HEK293 (cell line): ENCODE measurements at regions not wholly inside any gene's neighbourhood (a gene's known extent, or its start where the extent isn't known, plus 50 kb on each side); places are given as distances from the start of the nearest gene placed in this dataset.

Experiments used
- CTCF ChIP-seq: fragments of 450-650 bp; formaldehyde crosslinking; IDR thresholded peaks from 2 replicates; pipeline ENCODE4 v1.5.1; 2016; ENCODE audit warnings: missing biosample characterization, missing genetic modification characterization
- YY2 ChIP-seq: fragments of 450-650 bp; formaldehyde crosslinking; IDR thresholded peaks from 2 replicates; pipeline ENCODE4 v1.5.1; 2016; ENCODE audit warnings: missing biosample characterization, missing genetic modification characterization
- ZNF16 ChIP-seq: fragments of 450-650 bp; formaldehyde crosslinking; IDR thresholded peaks from 2 replicates; pipeline ENCODE4 v1.5.1; 2016; ENCODE audit warnings: low read depth, missing biosample characterization, missing genetic modification characterization
- ZNF18 ChIP-seq: fragments of 450-650 bp; formaldehyde crosslinking; IDR thresholded peaks from 2 replicates; pipeline ENCODE4 v1.5.1; 2016; ENCODE audit warnings: missing biosample characterization, missing genetic modification characterization
- ZNF223 ChIP-seq: fragments of 450-650 bp; formaldehyde crosslinking; IDR thresholded peaks from 2 replicates; pipeline ENCODE4 v1.5.1; 2016; ENCODE audit warnings: missing biosample characterization, missing genetic modification characterization
- ZNF501 ChIP-seq: fragments of 450-650 bp; formaldehyde crosslinking; IDR thresholded peaks from 2 replicates; pipeline ENCODE4 v1.5.1; 2016; ENCODE audit warnings: missing biosample characterization, missing genetic modification characterization
- ZSCAN30 ChIP-seq: fragments of 450-650 bp; IDR thresholded peaks from 2 replicates; pipeline ENCODE4 v1.5.1; 2018; ENCODE audit warnings: missing biosample characterization, mild to moderate bottlenecking, missing genetic modification characterization, moderate library complexity
- TF ChIP-seq, protein P1 (sequence below): fragments of 450-650 bp; formaldehyde crosslinking; IDR thresholded peaks from 2 replicates; pipeline ENCODE4 v1.5.1; 2016; ENCODE audit warnings: missing biosample characterization, missing genetic modification characterization

- TF ChIP-seq ZNF501 (tag by site-specific recombination): no peak
- no peak for TF ChIP-seq ZSCAN30 (tag by site-specific recombination)
- TF ChIP-seq CTCF: no peak
- TF ChIP-seq ZNF16: no peak
- no peak for TF ChIP-seq ZNF223 (tag by site-specific recombination)
- TF ChIP-seq, protein P1, sequence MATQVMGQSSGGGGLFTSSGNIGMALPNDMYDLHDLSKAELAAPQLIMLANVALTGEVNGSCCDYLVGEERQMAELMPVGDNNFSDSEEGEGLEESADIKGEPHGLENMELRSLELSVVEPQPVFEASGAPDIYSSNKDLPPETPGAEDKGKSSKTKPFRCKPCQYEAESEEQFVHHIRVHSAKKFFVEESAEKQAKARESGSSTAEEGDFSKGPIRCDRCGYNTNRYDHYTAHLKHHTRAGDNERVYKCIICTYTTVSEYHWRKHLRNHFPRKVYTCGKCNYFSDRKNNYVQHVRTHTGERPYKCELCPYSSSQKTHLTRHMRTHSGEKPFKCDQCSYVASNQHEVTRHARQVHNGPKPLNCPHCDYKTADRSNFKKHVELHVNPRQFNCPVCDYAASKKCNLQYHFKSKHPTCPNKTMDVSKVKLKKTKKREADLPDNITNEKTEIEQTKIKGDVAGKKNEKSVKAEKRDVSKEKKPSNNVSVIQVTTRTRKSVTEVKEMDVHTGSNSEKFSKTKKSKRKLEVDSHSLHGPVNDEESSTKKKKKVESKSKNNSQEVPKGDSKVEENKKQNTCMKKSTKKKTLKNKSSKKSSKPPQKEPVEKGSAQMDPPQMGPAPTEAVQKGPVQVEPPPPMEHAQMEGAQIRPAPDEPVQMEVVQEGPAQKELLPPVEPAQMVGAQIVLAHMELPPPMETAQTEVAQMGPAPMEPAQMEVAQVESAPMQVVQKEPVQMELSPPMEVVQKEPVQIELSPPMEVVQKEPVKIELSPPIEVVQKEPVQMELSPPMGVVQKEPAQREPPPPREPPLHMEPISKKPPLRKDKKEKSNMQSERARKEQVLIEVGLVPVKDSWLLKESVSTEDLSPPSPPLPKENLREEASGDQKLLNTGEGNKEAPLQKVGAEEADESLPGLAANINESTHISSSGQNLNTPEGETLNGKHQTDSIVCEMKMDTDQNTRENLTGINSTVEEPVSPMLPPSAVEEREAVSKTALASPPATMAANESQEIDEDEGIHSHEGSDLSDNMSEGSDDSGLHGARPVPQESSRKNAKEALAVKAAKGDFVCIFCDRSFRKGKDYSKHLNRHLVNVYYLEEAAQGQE (tag by site-specific recombination): no peak
- TF ChIP-seq ZNF18 (tag by site-specific recombination): no peak
- TF ChIP-seq YY2 (tag by site-specific recombination): no peak
These were observed 59.5 kb upstream of the PGM2 start for GRCh38 chr4:37767019-37767418.
